ENCODE measurements at regions not wholly inside any gene's neighbourhood (a gene's known extent, or its start where the extent isn't known, plus 50 kb on each side); places are given as distances from the start of the nearest gene placed in this dataset.

- in situ Hi-C loops (cut with MboI; ENCODE audit: low pct_unique_long_range_greater_than_20kb, low sequenced_read_pairs, unreplicated experiment) = no loop called here
- DNase-seq (ENCODE audit: low spot score) = peak; percentile 21
- no peak for TF ChIP-seq CTCF (IDR thresholded peaks at IDR 0.05; ENCODE audit: extremely low read depth, insufficient read depth, missing control alignments)
Observed at GRCh38 chr10:21230219-21230618, 295.3 kb downstream of the SKIDA1 start.

- in situ Hi-C loops (cut with MboI; ENCODE audit: low pct_unique_long_range_greater_than_20kb, low sequenced_read_pairs, unreplicated experiment) = no loop called here
- no peak for DNase-seq (ENCODE audit: low spot score)
- TF ChIP-seq CTCF (IDR thresholded peaks at IDR 0.05; ENCODE audit: extremely low read depth, insufficient read depth, missing control alignments) = no peak
Observed at GRCh38 chr10:21217748-21218367, 307.6 kb downstream of the SKIDA1 start.

GRCh38 chr10:21217107-21217506 is 308.4 kb downstream of the SKIDA1 start:
- TF ChIP-seq CTCF (IDR thresholded peaks at IDR 0.05; ENCODE audit: extremely low read depth, insufficient read depth, missing control alignments) = no peak
- DNase-seq (ENCODE audit: low spot score) = no peak
- in situ Hi-C loops (cut with MboI; ENCODE audit: low pct_unique_long_range_greater_than_20kb, low sequenced_read_pairs, unreplicated experiment) = no loop called here

GRCh38 chr10:21214329-21214728 is 311.2 kb downstream of the SKIDA1 start:
- TF ChIP-seq CTCF (IDR thresholded peaks at IDR 0.05; ENCODE audit: extremely low read depth, insufficient read depth, missing control alignments) = no peak
- no peak for DNase-seq (ENCODE audit: low spot score)
- in situ Hi-C loops (cut with MboI; ENCODE audit: low pct_unique_long_range_greater_than_20kb, low sequenced_read_pairs, unreplicated experiment) = no loop called here

- no peak for DNase-seq (ENCODE audit: low spot score)
- no peak for TF ChIP-seq CTCF (IDR thresholded peaks at IDR 0.05; ENCODE audit: extremely low read depth, insufficient read depth, missing control alignments)
- in situ Hi-C loops (cut with MboI; ENCODE audit: low pct_unique_long_range_greater_than_20kb, low sequenced_read_pairs, unreplicated experiment) = no loop called here
Observed at GRCh38 chr10:21213381-21213780, 312.1 kb downstream of the SKIDA1 start.

GRCh38 chr10:21212912-21213311 is 312.6 kb downstream of the SKIDA1 start:
- TF ChIP-seq CTCF (IDR thresholded peaks at IDR 0.05; ENCODE audit: extremely low read depth, insufficient read depth, missing control alignments) = no peak
- in situ Hi-C loops (cut with MboI; ENCODE audit: low pct_unique_long_range_greater_than_20kb, low sequenced_read_pairs, unreplicated experiment) = no loop called here
- no peak for DNase-seq (ENCODE audit: low spot score)

Data from GM13977 (cell line).